H9 (cell line): ENCODE measurements at regions not wholly inside any gene's neighbourhood (a gene's known extent, or its start where the extent isn't known, plus 50 kb on each side); places are given as distances from the start of the nearest gene placed in this dataset.

ENCODE experiments used
- DNase-seq: peaks from one replicate; pipeline ENCODE4 v3.0.0-alpha.2; 2017
- H2AFZ ChIP-seq: one replicate; pipeline ENCODE4 v1.6.1; 2013; ENCODE audit warnings: mild to moderate bottlenecking, low read length, control low read depth, moderate library complexity
- H2AK5ac ChIP-seq: 2 replicates; pipeline ENCODE4 v1.6.1; 2013; ENCODE audit warnings: low read length, control low read depth, mixed read lengths; ENCODE audit not compliant: insufficient read length
- H2BK120ac ChIP-seq: one replicate; pipeline ENCODE4 v1.6.1; 2013; ENCODE audit warnings: low read depth, mild to moderate bottlenecking, low read length, control low read depth, inconsistent platforms; ENCODE audit not compliant: poor library complexity, severe bottlenecking
- H2BK12ac ChIP-seq: 2 replicates; pipeline ENCODE4 v1.6.1; 2013; ENCODE audit warnings: low read length, control low read depth, mixed read lengths, low read depth; ENCODE audit not compliant: insufficient read length
- H2BK15ac ChIP-seq: 2 replicates; pipeline ENCODE4 v1.6.1; 2013; ENCODE audit warnings: low read depth, low read length, control low read depth
- H2BK20ac ChIP-seq: one replicate; pipeline ENCODE4 v1.6.1; 2013; ENCODE audit warnings: low read depth, mild to moderate bottlenecking, low read length, control low read depth, inconsistent platforms; ENCODE audit not compliant: poor library complexity, severe bottlenecking
- H2BK5ac ChIP-seq: 2 replicates; pipeline ENCODE4 v1.6.1; 2013; ENCODE audit warnings: low read length, control low read depth, mixed read lengths; ENCODE audit not compliant: insufficient read length
- H3K14ac ChIP-seq: 2 replicates; pipeline ENCODE4 v1.6.1; 2013; ENCODE audit warnings: low read length, control low read depth; ENCODE audit not compliant: insufficient read depth
- H3K18ac ChIP-seq: 2 replicates; pipeline ENCODE4 v1.6.1; 2013; ENCODE audit warnings: low read depth, mild to moderate bottlenecking, mixed read lengths, low read length, control low read depth; ENCODE audit not compliant: insufficient read length
- H3K23ac ChIP-seq: 2 replicates; pipeline ENCODE4 v1.6.1; 2013; ENCODE audit warnings: low read length, control low read depth, mixed read lengths, low read depth; ENCODE audit not compliant: insufficient read length
- H3K23me2 ChIP-seq: 2 replicates; pipeline ENCODE4 v1.6.1; 2013; ENCODE audit warnings: low read depth, mild to moderate bottlenecking, mixed read lengths, low read length, control low read depth; ENCODE audit not compliant: insufficient read length, poor library complexity, severe bottlenecking
- H3K27ac ChIP-seq: 2 replicates; pipeline ENCODE4 v1.5.1; 2013; ENCODE audit warnings: low read length, control low read depth, mixed read lengths, low read depth; ENCODE audit not compliant: insufficient read length
- H3K27me3 ChIP-seq: 2 replicates; pipeline ENCODE4 v1.6.1; 2013; ENCODE audit warnings: low read length, control low read depth, inconsistent platforms; ENCODE audit not compliant: insufficient read depth
- H3K4ac ChIP-seq: 2 replicates; pipeline ENCODE4 v1.6.1; 2013; ENCODE audit warnings: low read depth, mild to moderate bottlenecking, control low read depth, inconsistent platforms, low read length, moderate library complexity
- H3K4me1 ChIP-seq: 2 replicates; pipeline ENCODE4 v1.6.1; 2013; ENCODE audit warnings: low read length, control low read depth, inconsistent platforms; ENCODE audit not compliant: insufficient read depth
- H3K4me2 ChIP-seq: 2 replicates; pipeline ENCODE4 v1.6.1; 2013; ENCODE audit warnings: low read length, control low read depth, mixed read lengths; ENCODE audit not compliant: insufficient read length, insufficient read depth
- H3K56ac ChIP-seq: 2 replicates; pipeline ENCODE4 v1.6.1; 2013; ENCODE audit warnings: low read depth, mild to moderate bottlenecking, mixed read lengths, low read length, control low read depth; ENCODE audit not compliant: insufficient read length
- H3K79me1 ChIP-seq: 2 replicates; pipeline ENCODE4 v1.6.1; 2013; ENCODE audit warnings: low read depth, mild to moderate bottlenecking, moderate library complexity, low read length, control low read depth, inconsistent platforms; ENCODE audit not compliant: insufficient read depth, poor library complexity, severe bottlenecking
- H3K79me2 ChIP-seq: 2 replicates; pipeline ENCODE4 v1.6.1; 2013; ENCODE audit warnings: low read length, control low read depth, inconsistent platforms; ENCODE audit not compliant: insufficient read depth
- H3K9ac ChIP-seq: 2 replicates; pipeline ENCODE4 v1.6.1; 2013; ENCODE audit warnings: low read length, control low read depth, mixed read lengths; ENCODE audit not compliant: insufficient read length; ENCODE audit errors: extremely low read depth
- H3K9me3 ChIP-seq: one replicate; pipeline ENCODE4 v1.6.1; 2013; ENCODE audit warnings: low read depth, low read length, inconsistent platforms; ENCODE audit not compliant: control insufficient read depth
- H3T11ph ChIP-seq: one replicate; pipeline ENCODE4 v1.6.1; 2013; ENCODE audit warnings: mild to moderate bottlenecking, low read length, control low read depth, inconsistent platforms
- H4K20me1 ChIP-seq: one replicate; pipeline ENCODE4 v1.6.1; 2013; ENCODE audit not compliant: control insufficient read depth, insufficient read length, insufficient read depth
- H4K5ac ChIP-seq: 2 replicates; pipeline ENCODE4 v1.6.1; 2013; ENCODE audit warnings: low read depth, mild to moderate bottlenecking, mixed read lengths, low read length, control low read depth; ENCODE audit not compliant: insufficient read length
- H4K8ac ChIP-seq: replicated peaks from 2 replicates; pipeline ENCODE4 v1.6.1; 2013; ENCODE audit warnings: low read length, control low read depth, mixed read lengths, low read depth; ENCODE audit not compliant: insufficient read length
- H4K91ac ChIP-seq: 2 replicates; pipeline ENCODE4 v1.6.1; 2013; ENCODE audit warnings: low read depth, mild to moderate bottlenecking, moderate library complexity, mixed read lengths, low read length, control low read depth; ENCODE audit not compliant: insufficient read length
- H3K27ac Mint-ChIP-seq, 3 experiments: 2 replicates in 2 of 3; 3 replicates in 1 of 3; pipeline ENCODE4 v1.8.0; 2020 to 2021; ENCODE audit warnings: mixed read lengths in 3 of 3, mild to moderate bottlenecking in 1 of 3, moderate library complexity in 1 of 3
- H3K27me3 Mint-ChIP-seq: 2 replicates; pipeline ENCODE4 v1.8.0; 2021; ENCODE audit warnings: low read depth, mild to moderate bottlenecking, moderate library complexity, mixed read lengths
- H3K36me3 Mint-ChIP-seq, 3 experiments: 2 replicates in 2 of 3; 3 replicates in 1 of 3; pipeline ENCODE4 v1.8.0; 2020 to 2021; ENCODE audit warnings: low read depth in 3 of 3, mixed read lengths in 3 of 3; ENCODE audit not compliant: insufficient read depth in 1 of 3
- H3K4me1 Mint-ChIP-seq, 2 experiments: 2 replicates each; pipeline ENCODE4 v1.8.0; 2020; ENCODE audit warnings: mixed read lengths in 2 of 2
- H3K4me3 Mint-ChIP-seq, 2 experiments: 2 replicates in 1 of 2; 3 replicates in 1 of 2; pipeline ENCODE4 v1.8.0; 2020 to 2021; ENCODE audit warnings: mild to moderate bottlenecking in 2 of 2, mixed read lengths in 2 of 2, moderate library complexity in 1 of 2
- H3K9me3 Mint-ChIP-seq, 2 experiments: 2 replicates in 1 of 2; 3 replicates in 1 of 2; pipeline ENCODE4 v1.8.0; 2020; ENCODE audit warnings: mild to moderate bottlenecking in 2 of 2, mixed read lengths in 2 of 2, moderate library complexity in 1 of 2
- CTCF ChIP-seq: fragments of 200-600 bp; sonication (generic); conservative IDR thresholded peaks from 3 replicates; pipeline ENCODE4 v1.8.0; 2021; ENCODE audit warnings: antibody characterized with exemption, mild to moderate bottlenecking
- WGBS: extraction: QIAGEN DNeasy Blood & Tissue Kit; methylation state at CpG from one replicate; pipeline ENCODE4 v1.1.7; 2013; ENCODE audit warnings: missing lambda C conversion rate, low lambda C conversion rate, mixed read lengths; ENCODE audit not compliant: insufficient read length; ENCODE audit errors: extremely low coverage; 5-methylcytosine and 5-hydroxymethylcytosine counted together

- peaks cover 25 to 50% of the 10 kb centered on the region in 2 experiments for H3K9me3 Mint-ChIP-seq
Measured at GRCh38 chr6:148059869-148060268, 282.8 kb upstream of the SASH1 start.

More at GRCh38 chr6:148059869-148060268, 282.8 kb upstream of the SASH1 start:
- Histone ChIP-seq H3K9me3 (peaks cover 7% of the 10 kb centered on the region), H3K14ac (no peak overlapping the region), H3K79me2 (no peaks in the 10 kb centered on the region), H2BK12ac (no peak overlapping the region), H3K4me2 (no peak overlapping the region), H2AK5ac (no peak overlapping the region), H3K79me1 (no peaks in the 10 kb centered on the region), H3K4me1 (no peaks in the 10 kb centered on the region), H3K27ac (no peak overlapping the region), H4K8ac (no peak overlapping the region), H2BK120ac (no peak overlapping the region), H2BK5ac (no peak overlapping the region), H3K23ac (no peak overlapping the region), H3K9ac (no peak overlapping the region), H3K56ac (no peak overlapping the region), H2AFZ (no peak overlapping the region), H3K23me2 (no peaks in the 10 kb centered on the region), H4K91ac (no peak overlapping the region), H4K20me1 (no peaks in the 10 kb centered on the region), H3T11ph (no peak overlapping the region), H4K5ac (no peak overlapping the region), H3K27me3 (no peaks in the 10 kb centered on the region), H2BK20ac (no peak overlapping the region), H3K18ac (no peak overlapping the region), H3K4ac (no peak overlapping the region), H2BK15ac (no peak overlapping the region)
- Mint-ChIP-seq H3K27ac (no peak overlapping the region), H3K4me3 (no peak overlapping the region), H3K4me1 (no peaks in the 10 kb centered on the region), H3K36me3 (peaks cover 7 to 23% (median 14%) of the 10 kb centered on the region in 3 experiments; a peak in 6 of 7 replicates), H3K27me3 (peaks cover 2% of the 10 kb centered on the region)
- TF ChIP-seq CTCF = no peak
- no CpG with 5 or more reads among the region's 1 CpG for WGBS
- DNase-seq = no peak
